Hippocampal formation (tissue), 2 donors: ENCODE measurements at regions not wholly inside any gene's neighbourhood (a gene's known extent, or its start where the extent isn't known, plus 50 kb on each side); places are given as distances from the start of the nearest gene placed in this dataset.

ENCODE experiments used
- DNase-seq, 2 donors: peaks; one replicate each; lab custom pipeline; 2025; lab: John Stamatoyannopoulos, UW

DNA sequence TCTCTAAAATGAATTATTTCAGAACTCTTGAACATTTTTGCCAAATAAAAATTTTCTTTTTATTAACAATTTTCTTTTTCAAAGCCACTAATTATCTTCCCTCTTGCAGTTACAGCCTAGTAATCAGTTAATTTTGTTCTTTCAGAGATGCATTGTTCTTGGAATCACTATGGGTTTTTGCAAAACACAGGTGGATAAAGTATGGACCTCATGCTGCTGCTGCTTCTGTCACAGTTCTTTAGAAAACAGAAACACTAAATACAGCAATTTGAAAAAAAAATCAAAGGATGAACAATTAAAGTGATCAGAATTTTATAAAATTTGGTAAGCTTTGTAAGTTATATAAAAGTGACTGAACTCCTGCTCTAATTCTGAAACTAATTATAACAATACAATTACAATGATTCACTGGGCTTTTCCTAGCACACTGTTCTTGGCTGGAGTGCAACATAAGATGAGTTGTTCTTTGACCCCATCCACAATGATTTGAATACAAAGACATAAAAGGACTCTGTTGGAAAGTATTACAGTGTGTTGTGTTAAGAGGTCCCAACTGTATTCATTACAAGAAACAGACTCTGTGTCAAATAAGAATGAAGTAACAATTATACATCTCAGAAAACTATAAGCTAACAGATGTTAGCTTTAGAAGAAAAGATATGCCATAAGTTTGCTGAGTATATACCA, 59.4 kb upstream of the GK2 start:
- DNase-seq = no peak

- DNase-seq = no peak
Measured at GRCh38 chr4:79466621-79467020, 58.6 kb upstream of the GK2 start.
